Upper lobe of left lung (tissue), 6 donors: ENCODE measurements at regions not wholly inside any gene's neighbourhood (a gene's known extent, or its start where the extent isn't known, plus 50 kb on each side); places are given as distances from the start of the nearest gene placed in this dataset.

ENCODE experiments used
- ATAC-seq, 2 donors: fragments of 200-7000 bp; cut with Tn5 transposase; one replicate each; pipeline ENCODE4 v1.9.1; 2022; ENCODE audit warnings: mild to moderate bottlenecking in 2 of 2, moderate library complexity in 2 of 2; ENCODE audit not compliant: low FRiP score in 2 of 2
- DNase-seq, 2 donors: peaks; one replicate each; pipeline ENCODE4 v3.0.0-alpha.2; 2019 to 2020
- H3K27ac ChIP-seq, 4 donors: fragments of 200-600 bp; sonication (generic); one replicate each; pipeline ENCODE4 v1.5.1; 2016 to 2019
- H3K27me3 ChIP-seq, 4 donors: fragments of 200-600 bp; sonication (generic); one replicate each; pipeline ENCODE4 v1.5.1; 2017 to 2019
- H3K36me3 ChIP-seq, 4 donors: fragments of 200-600 bp; sonication (generic); one replicate each; pipeline ENCODE4 v1.5.1; 2016 to 2019
- H3K4me1 ChIP-seq, 4 donors: fragments of 200-600 bp; sonication (generic); one replicate each; pipeline ENCODE4 v1.5.1; 2018 to 2019
- H3K4me3 ChIP-seq, 4 donors: fragments of 200-600 bp; sonication (generic); one replicate each; pipeline ENCODE4 v1.5.1; 2017 to 2019; ENCODE audit warnings: mild to moderate bottlenecking in 2 of 4, moderate library complexity in 1 of 4
- H3K9me3 ChIP-seq, 4 donors: fragments of 200-600 bp; sonication (generic); one replicate each; pipeline ENCODE4 v1.5.1; 2018 to 2019
- CTCF ChIP-seq, 6 experiments: fragments of 450-650 bp in 4 of 6; fragments of 200-600 bp in 2 of 6; sonication (generic) in 2 of 6; IDR thresholded peaks; one replicate each; pipeline ENCODE4 v1.5.1; 2016 to 2019; ENCODE audit warnings: antibody characterized with exemption in 6 of 6
- EP300 ChIP-seq, 4 donors: sonication (generic); formaldehyde crosslinking; IDR thresholded peaks; one replicate each; pipeline ENCODE4 v1.5.1; 2017; ENCODE audit warnings: antibody characterized with exemption in 4 of 4, control low read depth in 2 of 4
- POLR2A ChIP-seq, 4 donors: fragments of 450-650 bp; IDR thresholded peaks; one replicate each; pipeline ENCODE4 v1.5.1; 2016 to 2017; ENCODE audit warnings: antibody characterized with exemption in 4 of 4, mild to moderate bottlenecking in 2 of 4
- POLR2AphosphoS5 ChIP-seq, 2 donors: sonication (generic); formaldehyde crosslinking; IDR thresholded peaks; one replicate each; pipeline ENCODE4 v1.5.1; 2017; ENCODE audit warnings: antibody characterized with exemption in 2 of 2
- WGBS, 2 donors: methylation state at CpG; one replicate each; pipeline ENCODE4 v1.1.5; 2017 to 2018; 5-methylcytosine and 5-hydroxymethylcytosine counted together
- donor health status: DM: no; HTN: no; CAD: no; lungs with moderate emphysema.
- donor health status: DM: no; HTN: yes; CAD: no; lungs with severe emphysema.

- DNase-seq: no peak
- Histone ChIP-seq H3K36me3 (no peaks in the 10 kb centered on the region), H3K27me3 (no peaks in the 10 kb centered on the region), H3K4me3 (no peak overlapping the region), H3K9me3 (peaks cover 0 to 4% (median 0%) of the 10 kb centered on the region in 4 donors), H3K27ac (no peak overlapping the region), H3K4me1 (no peaks in the 10 kb centered on the region)
- TF ChIP-seq EP300 (IDR thresholded peaks at IDR 0.05) (no peak), POLR2A (IDR thresholded peaks at IDR 0.05) (no peak), POLR2AphosphoS5 (IDR thresholded peaks at IDR 0.05) (no peak), CTCF (IDR thresholded peaks at IDR 0.05) (no peak)
- no peak for ATAC-seq
- 66 to 80% methylated on average over 3 of the region's 3 CpGs for WGBS, 2 donors
Measured at GRCh38 chr4:177155454-177155853, 154.2 kb upstream of the NEIL3 start.

GRCh38 chr4:177159600-177159999, 150.1 kb upstream of the NEIL3 start:
- 73 to 84% methylated on average over 4 to 5 of the region's 6 CpGs for WGBS, 2 donors
- Histone ChIP-seq H3K27me3 (no peaks in the 10 kb centered on the region), H3K9me3 (no peaks in the 10 kb centered on the region), H3K27ac (no peak overlapping the region), H3K4me3 (no peak overlapping the region), H3K36me3 (no peaks in the 10 kb centered on the region), H3K4me1 (no peaks in the 10 kb centered on the region)
- ATAC-seq: no peak
- TF ChIP-seq EP300 (IDR thresholded peaks at IDR 0.05) (no peak), CTCF (IDR thresholded peaks at IDR 0.05) (no peak), POLR2AphosphoS5 (IDR thresholded peaks at IDR 0.05) (no peak), POLR2A (IDR thresholded peaks at IDR 0.05) (no peak)
- no peak for DNase-seq

- Histone ChIP-seq H3K4me1 (no peaks in the 10 kb centered on the region), H3K27ac (no peak overlapping the region), H3K27me3 (no peaks in the 10 kb centered on the region), H3K9me3 (no peaks in the 10 kb centered on the region), H3K4me3 (no peak overlapping the region), H3K36me3 (no peaks in the 10 kb centered on the region)
- TF ChIP-seq CTCF (IDR thresholded peaks at IDR 0.05): no peak
- TF ChIP-seq POLR2AphosphoS5 (IDR thresholded peaks at IDR 0.05): no peak
- no peak for TF ChIP-seq POLR2A (IDR thresholded peaks at IDR 0.05)
- no peak for TF ChIP-seq EP300 (IDR thresholded peaks at IDR 0.05)
- ATAC-seq (no peak), DNase-seq (no peak)
Measured at GRCh38 chr4:177161781-177162180, 147.9 kb upstream of the NEIL3 start.

- no peak overlapping the region for H3K27ac ChIP-seq
- H3K4me1 ChIP-seq: no peaks in the 10 kb centered on the region
- 91% methylated on average over 4 of the region's 4 CpGs for WGBS, 2 donors
- no peak for TF ChIP-seq POLR2A (IDR thresholded peaks at IDR 0.05)
- H3K9me3 ChIP-seq: no peaks in the 10 kb centered on the region
- no peaks in the 10 kb centered on the region for H3K36me3 ChIP-seq
- H3K27me3 ChIP-seq: no peaks in the 10 kb centered on the region
- DNase-seq: no peak
- no peak overlapping the region for H3K4me3 ChIP-seq
- ATAC-seq: no peak
Measured at GRCh38 chr4:177163532-177163931, 146.1 kb upstream of the NEIL3 start.

GRCh38 chr4:177171588-177171987, 138.1 kb upstream of the NEIL3 start:
- TF ChIP-seq CTCF (IDR thresholded peaks at IDR 0.05) (no peak), POLR2AphosphoS5 (IDR thresholded peaks at IDR 0.05) (no peak), POLR2A (IDR thresholded peaks at IDR 0.05) (no peak), EP300 (IDR thresholded peaks at IDR 0.05) (no peak)
- Histone ChIP-seq H3K4me3 (no peak overlapping the region), H3K36me3 (no peaks in the 10 kb centered on the region), H3K27me3 (no peaks in the 10 kb centered on the region), H3K27ac (no peak overlapping the region), H3K4me1 (no peaks in the 10 kb centered on the region), H3K9me3 (no peaks in the 10 kb centered on the region)
- DNase-seq: no peak
- WGBS, 2 donors: 70 to 75% methylated on average over 5 of the region's 5 CpGs
- ATAC-seq: no peak
